ENCODE measurements at regions not wholly inside any gene's neighbourhood (a gene's known extent, or its start where the extent isn't known, plus 50 kb on each side); places are given as distances from the start of the nearest gene placed in this dataset.
"Not testable (repeated sequence)": the region's sequence is repeated elsewhere in the genome, so short reads cannot be mapped to it uniquely, and the experiment has no call there.

DNA sequence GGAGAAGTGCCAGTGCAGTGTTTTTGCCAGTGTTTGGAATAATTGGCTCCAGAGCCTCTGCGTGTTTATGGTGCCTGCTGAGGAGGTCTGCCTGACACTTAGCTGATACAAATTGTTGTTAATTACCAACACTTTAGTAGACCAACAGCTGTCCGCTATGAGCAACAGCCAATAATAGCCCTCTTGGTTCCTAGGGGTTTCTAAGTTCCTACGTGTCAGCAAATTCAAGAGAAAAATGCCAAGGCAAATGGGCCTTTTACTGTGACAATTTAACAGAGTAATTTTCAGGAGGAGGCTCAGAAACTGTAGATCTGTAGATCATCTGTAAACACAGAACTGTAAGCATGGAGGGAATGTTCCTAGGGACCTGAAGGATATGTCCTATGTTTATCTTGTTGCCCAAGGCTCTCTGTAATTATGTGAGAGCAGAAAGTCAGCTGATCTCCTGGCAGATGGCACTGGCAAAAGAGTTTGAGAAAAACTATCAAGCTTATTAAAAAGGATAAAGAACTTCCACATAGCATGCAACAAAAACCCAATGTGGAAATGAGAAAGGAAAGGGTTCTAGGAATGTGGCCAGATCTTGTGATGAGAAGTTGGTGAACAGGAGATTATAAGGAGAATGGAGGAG is 157.7 kb downstream of the GJA1 start:
- DNase-seq (ENCODE audit: extremely low read depth, low read depth, low spot score) = no peak

DNA sequence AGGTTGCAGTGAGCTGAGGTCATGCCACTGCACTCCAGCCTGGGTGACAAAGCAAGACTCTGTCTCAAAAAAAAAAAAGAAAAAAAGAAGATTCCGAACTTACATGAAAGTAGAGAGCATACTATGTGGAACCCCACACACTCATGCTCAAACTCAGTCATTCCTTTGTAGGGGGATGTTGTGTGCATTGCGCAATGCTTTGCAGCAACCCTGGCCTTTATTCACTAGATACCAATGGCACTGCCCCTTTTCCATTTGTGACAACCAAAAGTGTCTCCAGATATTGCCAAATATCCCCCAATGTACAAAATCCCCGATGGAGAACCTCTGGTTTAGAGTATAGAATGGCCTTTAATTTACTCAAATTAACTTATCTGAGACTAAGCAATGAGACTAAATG is 158.6 kb downstream of the GJA1 start:
- DNase-seq (ENCODE audit: extremely low read depth, low read depth, low spot score) = no peak

- no peak for DNase-seq (ENCODE audit: extremely low read depth, low read depth, low spot score)
These were observed 160.2 kb downstream of the GJA1 start for GRCh38 chr6:121595646-121596045.

GRCh38 chr6:121596441-121596840 is 161.0 kb downstream of the GJA1 start:
- no peak for DNase-seq (ENCODE audit: extremely low read depth, low read depth, low spot score)

- DNase-seq (ENCODE audit: extremely low read depth, low read depth, low spot score) = no peak
These were observed 162.2 kb downstream of the GJA1 start for GRCh38 chr6:121597654-121598053.

DNA sequence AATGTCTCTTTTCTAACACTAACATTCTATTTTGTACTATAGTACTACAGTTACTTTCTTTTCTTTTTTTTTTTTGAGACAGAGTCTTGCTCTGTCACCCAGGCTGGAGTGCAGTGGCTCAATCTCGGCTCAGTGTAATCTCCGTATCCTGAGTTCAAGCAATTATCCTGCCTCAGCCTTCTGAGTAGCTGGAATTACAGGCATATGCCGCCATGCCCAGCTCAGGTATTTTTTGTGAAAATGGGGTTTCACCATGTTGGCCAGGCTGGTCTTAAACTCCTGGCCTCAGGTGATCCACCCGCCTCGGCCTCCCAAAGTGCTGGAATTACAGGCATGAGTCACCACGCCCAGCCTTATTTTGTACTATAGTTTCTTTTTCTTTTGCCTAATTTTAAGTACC is 163.9 kb downstream of the GJA1 start:
- not testable (repeated sequence) for DNase-seq (ENCODE audit: extremely low read depth, low read depth, low spot score)

GRCh38 chr6:121600389-121601168 is 165.1 kb downstream of the GJA1 start:
- DNase-seq (ENCODE audit: extremely low read depth, low read depth, low spot score) = no peak

GRCh38 chr6:121603486-121603885 is 168.0 kb downstream of the GJA1 start:
- no peak for DNase-seq (ENCODE audit: extremely low read depth, low read depth, low spot score)

GRCh38 chr6:121607721-121608120 is 172.3 kb downstream of the GJA1 start:
- DNase-seq (ENCODE audit: extremely low read depth, low read depth, low spot score) = no peak

- DNase-seq (ENCODE audit: extremely low read depth, low read depth, low spot score) = no peak
These were observed 172.8 kb downstream of the GJA1 start for GRCh38 chr6:121608270-121608669.

GRCh38 chr6:121609281-121609680 is 173.8 kb downstream of the GJA1 start:
- DNase-seq (ENCODE audit: extremely low read depth, low read depth, low spot score) = no peak

- DNase-seq (ENCODE audit: extremely low read depth, low read depth, low spot score) = no peak
These were observed 177.5 kb downstream of the GJA1 start for GRCh38 chr6:121612927-121613326.

DNA sequence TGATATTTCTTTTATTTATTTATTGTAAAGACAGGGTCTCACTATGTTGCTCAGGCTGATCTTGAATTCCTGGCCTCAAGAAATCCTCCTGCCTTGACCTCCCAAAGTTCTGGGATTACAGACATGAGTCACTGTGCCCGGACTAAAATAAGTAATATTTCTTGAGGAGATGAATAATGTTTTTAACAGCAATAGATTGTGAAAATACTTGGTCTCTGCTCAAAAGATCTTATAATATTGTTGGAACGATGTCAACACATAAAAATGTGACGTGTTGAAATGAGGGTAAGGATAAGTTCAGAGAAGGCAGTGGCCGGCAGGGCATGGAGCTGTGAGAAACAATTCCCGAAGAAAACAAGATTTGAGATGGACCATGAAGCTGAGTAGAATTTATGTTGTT is 178.7 kb downstream of the GJA1 start:
- DNase-seq (ENCODE audit: extremely low read depth, low read depth, low spot score) = no peak

GRCh38 chr6:121615493-121615892 is 180.0 kb downstream of the GJA1 start:
- no peak for DNase-seq (ENCODE audit: extremely low read depth, low read depth, low spot score)

DNA sequence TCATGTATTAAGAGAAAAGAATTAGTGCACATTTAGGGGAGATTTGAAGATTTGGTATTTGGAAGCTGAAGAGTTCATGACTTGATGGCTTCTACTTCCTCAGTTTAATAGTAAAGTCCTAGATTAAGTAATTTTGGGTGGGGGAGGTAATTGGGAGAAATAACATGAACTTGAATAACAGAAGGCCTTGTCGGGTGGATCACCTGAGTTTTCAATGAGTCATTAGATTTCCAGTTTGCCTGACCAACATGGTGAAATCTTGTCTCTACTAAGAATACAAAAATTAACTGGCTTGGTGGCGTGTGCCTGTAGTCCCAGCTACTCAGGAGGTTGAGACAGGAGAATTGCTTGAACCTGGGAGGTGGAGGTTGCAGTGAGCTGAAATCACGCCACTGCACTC is 181.0 kb downstream of the GJA1 start:
- no peak for DNase-seq (ENCODE audit: extremely low read depth, low read depth, low spot score)

- no peak for DNase-seq (ENCODE audit: extremely low read depth, low read depth, low spot score)
These were observed 181.9 kb downstream of the GJA1 start for GRCh38 chr6:121617388-121617787.

DNA sequence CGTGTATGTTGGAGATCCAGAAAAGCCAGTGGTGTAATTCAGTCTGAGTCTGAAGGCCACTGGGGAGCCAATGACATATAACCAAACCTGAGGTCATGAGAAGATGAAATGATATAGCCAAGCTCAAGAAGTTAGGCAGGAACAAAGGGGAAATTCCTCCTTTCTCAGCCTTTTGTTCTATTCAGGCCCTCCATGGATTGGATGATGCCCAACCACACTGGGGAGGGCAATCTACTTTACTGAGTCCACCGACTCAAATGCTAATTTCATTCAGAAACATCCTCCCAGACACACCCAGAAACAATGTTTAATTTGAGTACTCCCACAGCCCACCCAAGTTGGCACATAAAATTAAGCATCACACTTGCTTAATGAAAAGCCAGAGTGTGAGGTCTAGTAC is 183.6 kb downstream of the GJA1 start:
- no peak for DNase-seq (ENCODE audit: extremely low read depth, low read depth, low spot score)

GRCh38 chr6:121619987-121620740 is 184.7 kb downstream of the GJA1 start:
- DNase-seq (ENCODE audit: extremely low read depth, low read depth, low spot score) = no peak

- DNase-seq (ENCODE audit: extremely low read depth, low read depth, low spot score) = no peak
These were observed 192.3 kb downstream of the GJA1 start for GRCh38 chr6:121627761-121628160.

DNA sequence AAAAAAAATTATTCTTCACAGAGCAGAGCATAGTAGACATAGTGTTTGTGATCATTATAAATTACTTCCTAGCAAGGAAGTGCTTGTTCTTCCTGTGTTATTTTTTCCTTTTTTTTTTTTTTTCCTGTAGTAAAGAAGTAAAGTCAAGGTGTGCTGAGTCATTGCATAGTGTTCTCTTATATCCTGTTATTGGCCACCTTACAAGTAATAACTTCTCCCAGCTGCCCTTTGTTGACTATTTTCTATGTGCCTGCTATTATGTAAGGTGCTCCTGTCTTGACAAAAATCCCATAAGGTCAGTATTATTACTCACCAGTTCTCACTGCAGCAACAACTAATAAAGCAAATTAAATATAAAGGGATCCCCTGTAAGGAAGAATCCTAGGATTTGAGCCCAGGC is 195.3 kb downstream of the GJA1 start:
- peak; percentile 48 for DNase-seq (ENCODE audit: extremely low read depth, low read depth, low spot score)

- not testable (repeated sequence) for DNase-seq (ENCODE audit: extremely low read depth, low read depth, low spot score)
These were observed 196.3 kb downstream of the GJA1 start for GRCh38 chr6:121631752-121632151.

- DNase-seq (ENCODE audit: extremely low read depth, low read depth, low spot score) = no peak
These were observed 197.9 kb downstream of the GJA1 start for GRCh38 chr6:121633309-121633708.
